ENCODE measurements at regions not wholly inside any gene's neighbourhood (a gene's known extent, or its start where the extent isn't known, plus 50 kb on each side); places are given as distances from the start of the nearest gene placed in this dataset.

- H2BK120ac ChIP-seq (ENCODE audit: insufficient read depth, low read length, poor library complexity): no peak overlapping the region
- H3K9ac ChIP-seq (ENCODE audit: low read length): no peak overlapping the region
- H4K8ac ChIP-seq (ENCODE audit: low read depth, low read length): no peak overlapping the region
- H2AFZ ChIP-seq (ENCODE audit: insufficient read depth, low read length, poor library complexity): no peak overlapping the region
- no peak overlapping the region for H4K91ac ChIP-seq (ENCODE audit: low read depth, low read length)
- H3K9me3 ChIP-seq (ENCODE audit: insufficient read depth, low read depth, low read length): peaks cover 2% of the 10 kb centered on the region
- H3K4me3 ChIP-seq (ENCODE audit: low read depth, low read length): no peak overlapping the region
- H4K12ac ChIP-seq (ENCODE audit: low read depth, low read length): no peak overlapping the region
- H3K14ac ChIP-seq (ENCODE audit: low read length): no peak overlapping the region
- H2BK5ac ChIP-seq (ENCODE audit: low read depth, low read length, poor library complexity): no peak overlapping the region
- no peaks in the 10 kb centered on the region for H3K27me3 ChIP-seq (ENCODE audit: insufficient read depth, low read length)
- no peak overlapping the region for H3K4me2 ChIP-seq (ENCODE audit: low read length)
- H3K27ac ChIP-seq (ENCODE audit: low read depth, low read length): no peak overlapping the region
- H3K79me1 ChIP-seq (ENCODE audit: low read length): no peaks in the 10 kb centered on the region
- no peak overlapping the region for H2BK12ac ChIP-seq (ENCODE audit: low read length)
- DNase-seq: no peak
- no peaks in the 10 kb centered on the region for H3K4me1 ChIP-seq (ENCODE audit: control insufficient read depth in 1 of 2, insufficient read depth in 2 of 2, low read length in 2 of 2)
- no peak overlapping the region for H3K4ac ChIP-seq (ENCODE audit: low read depth, low read length)
- H3K23ac ChIP-seq (ENCODE audit: low read length): no peak overlapping the region
- no peaks in the 10 kb centered on the region for H3K79me2 ChIP-seq (ENCODE audit: control insufficient read depth, insufficient read depth, low read length, poor library complexity)
- no peak overlapping the region for H3K18ac ChIP-seq (ENCODE audit: low read length)
- H3K36me3 ChIP-seq (ENCODE audit: control insufficient read depth in 1 of 2, insufficient read depth in 2 of 2, low read length in 2 of 2): no peaks in the 10 kb centered on the region
- WGBS (ENCODE audit: extremely low coverage, insufficient coverage, insufficient read length): no CpG with 5 or more reads among the region's 3 CpGs
- H2AK5ac ChIP-seq (ENCODE audit: low read length): no peak overlapping the region
Measured at GRCh38 chr4:18976884-18977283, 955.3 kb upstream of the LCORL start.

- H3K14ac ChIP-seq (ENCODE audit: low read length): no peak overlapping the region
- WGBS (ENCODE audit: extremely low coverage, insufficient coverage, insufficient read length): no CpG with 5 or more reads among the region's 6 CpGs
- no peaks in the 10 kb centered on the region for H3K36me3 ChIP-seq (ENCODE audit: control insufficient read depth in 1 of 2, insufficient read depth in 2 of 2, low read length in 2 of 2)
Measured at GRCh38 chr4:18975916-18976808, 954.6 kb upstream of the LCORL start.

GRCh38 chr4:18973296-18973695 lies 951.7 kb upstream of the LCORL start:
- Histone ChIP-seq H3K4me2 (ENCODE audit: low read length) (no peak overlapping the region), H2BK5ac (ENCODE audit: low read depth, low read length, poor library complexity) (no peak overlapping the region), H2BK12ac (ENCODE audit: low read length) (no peak overlapping the region), H3K27ac (ENCODE audit: low read depth, low read length) (no peak overlapping the region), H3K9me3 (ENCODE audit: insufficient read depth, low read depth, low read length) (no peaks in the 10 kb centered on the region), H3K4me3 (ENCODE audit: low read depth, low read length) (no peak overlapping the region), H3K79me1 (ENCODE audit: low read length) (no peaks in the 10 kb centered on the region), H3K4ac (ENCODE audit: low read depth, low read length) (no peak overlapping the region), H2AK5ac (ENCODE audit: low read length) (no peak overlapping the region), H3K18ac (ENCODE audit: low read length) (no peak overlapping the region), H4K91ac (ENCODE audit: low read depth, low read length) (no peak overlapping the region), H3K9ac (ENCODE audit: low read length) (no peak overlapping the region), H3K36me3 (ENCODE audit: control insufficient read depth in 1 of 2, insufficient read depth in 2 of 2, low read length in 2 of 2) (no peaks in the 10 kb centered on the region), H3K79me2 (ENCODE audit: control insufficient read depth, insufficient read depth, low read length, poor library complexity) (no peaks in the 10 kb centered on the region), H4K12ac (ENCODE audit: low read depth, low read length) (no peak overlapping the region), H3K27me3 (ENCODE audit: insufficient read depth, low read length) (no peaks in the 10 kb centered on the region), H3K4me1 (ENCODE audit: control insufficient read depth in 1 of 2, insufficient read depth in 2 of 2, low read length in 2 of 2) (no peaks in the 10 kb centered on the region), H3K14ac (ENCODE audit: low read length) (no peak overlapping the region), H3K23ac (ENCODE audit: low read length) (no peak overlapping the region), H4K8ac (ENCODE audit: low read depth, low read length) (no peak overlapping the region), H2AFZ (ENCODE audit: insufficient read depth, low read length, poor library complexity) (no peak overlapping the region), H2BK120ac (ENCODE audit: insufficient read depth, low read length, poor library complexity) (no peak overlapping the region)
- no peak for DNase-seq
- no CpG with 5 or more reads among the region's 1 CpG for WGBS (ENCODE audit: extremely low coverage, insufficient coverage, insufficient read length)

More at GRCh38 chr4:18975916-18976808, 954.6 kb upstream of the LCORL start:
- H2AK5ac ChIP-seq (ENCODE audit: low read length): no peak overlapping the region
- H3K4me1 ChIP-seq (ENCODE audit: control insufficient read depth in 1 of 2, insufficient read depth in 2 of 2, low read length in 2 of 2): no peaks in the 10 kb centered on the region
- H3K27ac ChIP-seq (ENCODE audit: low read depth, low read length): no peak overlapping the region
- H4K91ac ChIP-seq (ENCODE audit: low read depth, low read length): no peak overlapping the region
- no peak for DNase-seq
- no peak overlapping the region for H4K12ac ChIP-seq (ENCODE audit: low read depth, low read length)
- H3K4me2 ChIP-seq (ENCODE audit: low read length): no peak overlapping the region
- no peaks in the 10 kb centered on the region for H3K79me2 ChIP-seq (ENCODE audit: control insufficient read depth, insufficient read depth, low read length, poor library complexity)
- H3K23ac ChIP-seq (ENCODE audit: low read length): peak overlapping the region; percentile 21
- H3K4me3 ChIP-seq (ENCODE audit: low read depth, low read length): no peak overlapping the region
- no peak overlapping the region for H4K8ac ChIP-seq (ENCODE audit: low read depth, low read length)
- no peaks in the 10 kb centered on the region for H3K79me1 ChIP-seq (ENCODE audit: low read length)
- no peak overlapping the region for H2BK120ac ChIP-seq (ENCODE audit: insufficient read depth, low read length, poor library complexity)
- no peak overlapping the region for H3K4ac ChIP-seq (ENCODE audit: low read depth, low read length)
- H2BK5ac ChIP-seq (ENCODE audit: low read depth, low read length, poor library complexity): no peak overlapping the region
- H2BK12ac ChIP-seq (ENCODE audit: low read length): no peak overlapping the region
- H3K27me3 ChIP-seq (ENCODE audit: insufficient read depth, low read length): no peaks in the 10 kb centered on the region
- no peak overlapping the region for H2AFZ ChIP-seq (ENCODE audit: insufficient read depth, low read length, poor library complexity)
- peaks cover 2% of the 10 kb centered on the region for H3K9me3 ChIP-seq (ENCODE audit: insufficient read depth, low read depth, low read length)
- H3K18ac ChIP-seq (ENCODE audit: low read length): no peak overlapping the region
- no peak overlapping the region for H3K9ac ChIP-seq (ENCODE audit: low read length)

- H3K9ac ChIP-seq (ENCODE audit: low read length): no peak overlapping the region
- H2AFZ ChIP-seq (ENCODE audit: insufficient read depth, low read length, poor library complexity): no peak overlapping the region
- H3K27me3 ChIP-seq (ENCODE audit: insufficient read depth, low read length): no peaks in the 10 kb centered on the region
- no peak overlapping the region for H2BK120ac ChIP-seq (ENCODE audit: insufficient read depth, low read length, poor library complexity)
- H3K18ac ChIP-seq (ENCODE audit: low read length): no peak overlapping the region
- no peak overlapping the region for H3K4me2 ChIP-seq (ENCODE audit: low read length)
- no peak overlapping the region for H3K27ac ChIP-seq (ENCODE audit: low read depth, low read length)
- H3K36me3 ChIP-seq (ENCODE audit: control insufficient read depth in 1 of 2, insufficient read depth in 2 of 2, low read length in 2 of 2): no peaks in the 10 kb centered on the region
- H3K79me2 ChIP-seq (ENCODE audit: control insufficient read depth, insufficient read depth, low read length, poor library complexity): no peaks in the 10 kb centered on the region
- DNase-seq: no peak
- H4K12ac ChIP-seq (ENCODE audit: low read depth, low read length): no peak overlapping the region
- no peak overlapping the region for H4K91ac ChIP-seq (ENCODE audit: low read depth, low read length)
- no peak overlapping the region for H3K4me3 ChIP-seq (ENCODE audit: low read depth, low read length)
- H3K9me3 ChIP-seq (ENCODE audit: insufficient read depth, low read depth, low read length): no peaks in the 10 kb centered on the region
- H4K8ac ChIP-seq (ENCODE audit: low read depth, low read length): no peak overlapping the region
- H3K4ac ChIP-seq (ENCODE audit: low read depth, low read length): no peak overlapping the region
- H3K23ac ChIP-seq (ENCODE audit: low read length): no peak overlapping the region
- no peaks in the 10 kb centered on the region for H3K4me1 ChIP-seq (ENCODE audit: control insufficient read depth in 1 of 2, insufficient read depth in 2 of 2, low read length in 2 of 2)
- H2BK12ac ChIP-seq (ENCODE audit: low read length): no peak overlapping the region
- no peak overlapping the region for H2AK5ac ChIP-seq (ENCODE audit: low read length)
- H3K79me1 ChIP-seq (ENCODE audit: low read length): no peaks in the 10 kb centered on the region
- no peak overlapping the region for H3K14ac ChIP-seq (ENCODE audit: low read length)
- no peak overlapping the region for H2BK5ac ChIP-seq (ENCODE audit: low read depth, low read length, poor library complexity)
Measured at GRCh38 chr4:18961879-18962278, 940.3 kb upstream of the LCORL start.
